HepG2 (cell line): ENCODE measurements at regions not wholly inside any gene's neighbourhood (a gene's known extent, or its start where the extent isn't known, plus 50 kb on each side); places are given as distances from the start of the nearest gene placed in this dataset.

Source experiments
- FOXA1 ChIP-seq, 2 experiments: fragments of 450-650 bp in 1 of 2; sonication (generic) in 1 of 2; formaldehyde crosslinking in 1 of 2; IDR thresholded peaks; 2 replicates each; pipeline versions ENCODE4 v1.4.0 to v1.6.1; 2016 to 2020; ENCODE audit warnings: missing genetic modification reagents in 1 of 2
- KDM2A ChIP-seq: sonication (generic); formaldehyde crosslinking; IDR thresholded peaks from 2 replicates; pipeline ENCODE4 v1.4.0; 2020; ENCODE audit warnings: low read depth, missing genetic modification reagents, borderline replicate concordance
- TF ChIP-seq, protein P1 (sequence below): sonication (generic); formaldehyde crosslinking; IDR thresholded peaks from one replicate; pipeline ENCODE4 v1.5.1; 2020; ENCODE audit warnings: mild to moderate bottlenecking, missing genetic modification reagents; ENCODE audit errors: not compliant biosample characterization
- TF ChIP-seq, protein P2 (sequence below): sonication (generic); formaldehyde crosslinking; IDR thresholded peaks from 2 replicates; pipeline ENCODE4 v1.4.0; 2020; ENCODE audit warnings: missing genetic modification reagents

DNA sequence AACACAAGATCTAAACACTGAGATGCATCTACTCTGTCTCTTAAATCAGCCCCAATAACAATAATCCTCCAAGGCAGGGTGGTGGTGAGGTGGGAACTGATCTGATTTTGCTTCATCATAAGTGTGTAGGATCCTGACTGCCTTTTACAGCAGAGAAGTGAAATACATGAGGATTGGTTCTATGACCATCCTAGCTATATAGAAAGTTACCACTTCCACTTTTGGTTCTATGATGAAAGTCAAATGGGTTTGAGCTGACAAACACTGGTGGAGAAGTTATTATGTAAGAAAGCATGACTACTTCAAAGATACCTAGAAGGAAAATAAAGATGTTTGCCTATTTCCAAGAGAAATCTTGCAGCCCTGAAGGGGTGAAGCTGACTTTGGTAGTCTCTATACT lies 181.6 kb downstream of the NKX6-1 start (continued):
- TF ChIP-seq, protein P1, sequence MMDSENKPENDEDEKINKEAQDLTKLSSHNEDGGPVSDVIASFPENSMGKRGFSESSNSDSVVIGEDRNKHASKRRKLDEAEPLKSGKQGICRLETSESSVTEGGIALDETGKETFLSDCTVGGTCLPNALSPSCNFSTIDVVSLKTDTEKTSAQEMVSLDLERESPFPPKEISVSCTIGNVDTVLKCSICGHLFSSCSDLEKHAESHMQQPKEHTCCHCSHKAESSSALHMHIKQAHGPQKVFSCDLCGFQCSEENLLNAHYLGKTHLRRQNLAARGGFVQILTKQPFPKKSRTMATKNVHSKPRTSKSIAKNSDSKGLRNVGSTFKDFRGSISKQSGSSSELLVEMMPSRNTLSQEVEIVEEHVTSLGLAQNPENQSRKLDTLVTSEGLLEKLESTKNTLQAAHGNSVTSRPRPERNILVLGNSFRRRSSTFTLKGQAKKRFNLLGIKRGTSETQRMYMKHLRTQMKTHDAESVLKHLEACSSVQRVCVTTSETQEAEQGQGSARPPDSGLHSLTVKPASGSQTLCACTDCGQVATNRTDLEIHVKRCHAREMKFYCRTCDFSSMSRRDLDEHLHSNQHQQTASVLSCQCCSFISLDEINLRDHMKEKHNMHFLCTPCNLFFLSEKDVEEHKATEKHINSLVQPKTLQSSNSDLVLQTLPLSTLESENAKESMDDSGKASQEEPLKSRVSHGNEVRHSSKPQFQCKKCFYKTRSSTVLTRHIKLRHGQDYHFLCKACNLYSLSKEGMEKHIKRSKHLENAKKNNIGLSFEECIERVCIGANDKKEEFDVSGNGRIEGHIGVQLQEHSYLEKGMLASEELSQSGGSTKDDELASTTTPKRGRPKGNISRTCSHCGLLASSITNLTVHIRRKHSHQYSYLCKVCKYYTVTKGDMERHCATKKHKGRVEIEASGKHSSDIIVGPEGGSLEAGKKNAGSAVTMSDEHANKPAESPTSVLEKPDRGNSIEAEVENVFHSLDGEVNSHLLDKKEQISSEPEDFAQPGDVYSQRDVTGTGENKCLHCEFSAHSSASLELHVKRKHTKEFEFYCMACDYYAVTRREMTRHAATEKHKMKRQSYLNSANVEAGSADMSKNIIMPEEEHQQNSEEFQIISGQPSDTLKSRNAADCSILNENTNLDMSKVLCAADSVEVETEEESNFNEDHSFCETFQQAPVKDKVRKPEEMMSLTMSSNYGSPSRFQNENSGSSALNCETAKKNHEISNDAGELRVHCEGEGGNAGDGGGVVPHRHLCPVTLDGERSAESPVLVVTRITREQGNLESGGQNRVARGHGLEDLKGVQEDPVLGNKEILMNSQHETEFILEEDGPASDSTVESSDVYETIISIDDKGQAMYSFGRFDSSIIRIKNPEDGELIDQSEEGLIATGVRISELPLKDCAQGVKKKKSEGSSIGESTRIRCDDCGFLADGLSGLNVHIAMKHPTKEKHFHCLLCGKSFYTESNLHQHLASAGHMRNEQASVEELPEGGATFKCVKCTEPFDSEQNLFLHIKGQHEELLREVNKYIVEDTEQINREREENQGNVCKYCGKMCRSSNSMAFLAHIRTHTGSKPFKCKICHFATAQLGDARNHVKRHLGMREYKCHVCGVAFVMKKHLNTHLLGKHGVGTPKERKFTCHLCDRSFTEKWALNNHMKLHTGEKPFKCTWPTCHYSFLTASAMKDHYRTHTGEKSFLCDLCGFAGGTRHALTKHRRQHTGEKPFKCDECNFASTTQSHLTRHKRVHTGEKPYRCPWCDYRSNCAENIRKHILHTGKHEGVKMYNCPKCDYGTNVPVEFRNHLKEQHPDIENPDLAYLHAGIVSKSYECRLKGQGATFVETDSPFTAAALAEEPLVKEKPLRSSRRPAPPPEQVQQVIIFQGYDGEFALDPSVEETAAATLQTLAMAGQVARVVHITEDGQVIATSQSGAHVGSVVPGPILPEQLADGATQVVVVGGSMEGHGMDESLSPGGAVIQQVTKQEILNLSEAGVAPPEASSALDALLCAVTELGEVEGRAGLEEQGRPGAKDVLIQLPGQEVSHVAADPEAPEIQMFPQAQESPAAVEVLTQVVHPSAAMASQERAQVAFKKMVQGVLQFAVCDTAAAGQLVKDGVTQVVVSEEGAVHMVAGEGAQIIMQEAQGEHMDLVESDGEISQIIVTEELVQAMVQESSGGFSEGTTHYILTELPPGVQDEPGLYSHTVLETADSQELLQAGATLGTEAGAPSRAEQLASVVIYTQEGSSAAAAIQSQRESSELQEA (CRISPR knock-in tag), result no peak
- TF ChIP-seq FOXA1 (IDR thresholded peaks at IDR 0.05), result no peak
- no peak for TF ChIP-seq FOXA1 (CRISPR knock-in tag; IDR thresholded peaks at IDR 0.05)
- no peak for TF ChIP-seq KDM2A (CRISPR knock-in tag)
- TF ChIP-seq, protein P2, sequence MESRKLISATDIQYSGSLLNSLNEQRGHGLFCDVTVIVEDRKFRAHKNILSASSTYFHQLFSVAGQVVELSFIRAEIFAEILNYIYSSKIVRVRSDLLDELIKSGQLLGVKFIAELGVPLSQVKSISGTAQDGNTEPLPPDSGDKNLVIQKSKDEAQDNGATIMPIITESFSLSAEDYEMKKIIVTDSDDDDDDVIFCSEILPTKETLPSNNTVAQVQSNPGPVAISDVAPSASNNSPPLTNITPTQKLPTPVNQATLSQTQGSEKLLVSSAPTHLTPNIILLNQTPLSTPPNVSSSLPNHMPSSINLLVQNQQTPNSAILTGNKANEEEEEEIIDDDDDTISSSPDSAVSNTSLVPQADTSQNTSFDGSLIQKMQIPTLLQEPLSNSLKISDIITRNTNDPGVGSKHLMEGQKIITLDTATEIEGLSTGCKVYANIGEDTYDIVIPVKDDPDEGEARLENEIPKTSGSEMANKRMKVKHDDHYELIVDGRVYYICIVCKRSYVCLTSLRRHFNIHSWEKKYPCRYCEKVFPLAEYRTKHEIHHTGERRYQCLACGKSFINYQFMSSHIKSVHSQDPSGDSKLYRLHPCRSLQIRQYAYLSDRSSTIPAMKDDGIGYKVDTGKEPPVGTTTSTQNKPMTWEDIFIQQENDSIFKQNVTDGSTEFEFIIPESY (CRISPR knock-in tag), result no peak
